HCT116 (cell line): ENCODE measurements at regions not wholly inside any gene's neighbourhood (a gene's known extent, or its start where the extent isn't known, plus 50 kb on each side); places are given as distances from the start of the nearest gene placed in this dataset.

Source experiments
- CEBPB ChIP-seq: IDR thresholded peaks from 2 replicates; pipeline ENCODE4 v1.6.1; 2012; ENCODE audit warnings: low read depth
- EZH2 ChIP-seq: fragments of 200-600 bp; sonication (generic); IDR thresholded peaks from 2 replicates; pipeline ENCODE4 v1.6.1; 2017; ENCODE audit warnings: antibody characterized with exemption, mixed run types
- JUND ChIP-seq: IDR thresholded peaks from 2 replicates; pipeline ENCODE4 v1.6.1; 2012
- POLR2A ChIP-seq: IDR thresholded peaks from 2 replicates; pipeline ENCODE4 v1.7.0; 2011; ENCODE audit warnings: borderline replicate concordance; ENCODE audit not compliant: insufficient read depth, insufficient read length; ENCODE audit errors: extremely low read depth
- POLR2AphosphoS5 ChIP-seq: IDR thresholded peaks from 2 replicates; pipeline ENCODE4 v1.6.1; 2011; ENCODE audit warnings: mild to moderate bottlenecking, low read depth, low read length, moderate library complexity
- RAD21 ChIP-seq: IDR thresholded peaks from 2 replicates; pipeline ENCODE4 v1.6.1; 2012; ENCODE audit warnings: low read depth, mild to moderate bottlenecking
- SP1 ChIP-seq: IDR thresholded peaks from 2 replicates; pipeline ENCODE4 v1.6.1; 2012; ENCODE audit warnings: low read depth
- TCF7L2 ChIP-seq: IDR thresholded peaks from 2 replicates; pipeline ENCODE4 v1.7.0; 2011; ENCODE audit warnings: borderline replicate concordance, inconsistent platforms; ENCODE audit not compliant: insufficient read depth, insufficient read length; ENCODE audit errors: extremely low read depth
- ZNF274 ChIP-seq: fragments of 200-500 bp; sonication (Bioruptor generic); IDR thresholded peaks from 2 replicates; pipeline ENCODE4 v1.6.1; 2014; ENCODE audit warnings: mild to moderate bottlenecking, low read depth, low read length, inconsistent platforms
- TF ChIP-seq, protein P1 (sequence below), 3 experiments: fragments of 200-600 bp in 1 of 3; sonication (generic) in 1 of 3; IDR thresholded peaks in 2 of 3; conservative IDR thresholded peaks in 1 of 3; 2 replicates each; pipeline ENCODE4 v1.5.1; 2012 to 2017; ENCODE audit warnings: low read depth in 2 of 3, low read length in 2 of 3, antibody characterized with exemption in 1 of 3, borderline replicate concordance in 1 of 3, control low read depth in 1 of 3, mild to moderate bottlenecking in 1 of 3, mixed read lengths in 1 of 3, mixed run types in 1 of 3, moderate library complexity in 1 of 3; ENCODE audit not compliant: insufficient read depth in 1 of 3

DNA sequence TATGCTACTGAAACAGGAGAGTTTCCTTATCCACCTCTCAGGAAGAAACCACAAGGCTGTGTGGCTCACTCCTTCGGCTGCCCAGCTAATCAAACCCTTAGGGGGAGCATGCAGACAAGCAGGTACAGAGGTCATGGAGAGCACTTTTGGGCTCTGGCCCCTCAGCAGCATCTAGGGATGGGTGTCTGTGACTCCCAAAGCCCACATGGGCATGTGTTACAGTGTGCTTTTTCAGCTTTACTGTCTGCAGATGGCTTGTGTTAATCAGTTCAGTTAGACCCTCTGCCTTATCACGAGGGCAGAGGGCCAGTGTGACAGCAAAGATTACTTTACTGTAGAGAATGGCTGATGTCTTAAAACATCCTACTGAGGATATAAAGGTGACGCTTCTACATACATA, 447.4 kb downstream of the PCDH10 start:
- TF ChIP-seq RAD21: no peak
- TF ChIP-seq SP1: no peak
- no peak for TF ChIP-seq ZNF274
- no peak for TF ChIP-seq TCF7L2
- TF ChIP-seq JUND: no peak
- TF ChIP-seq EZH2: no peak
- TF ChIP-seq POLR2A: no peak
- TF ChIP-seq, protein P1, sequence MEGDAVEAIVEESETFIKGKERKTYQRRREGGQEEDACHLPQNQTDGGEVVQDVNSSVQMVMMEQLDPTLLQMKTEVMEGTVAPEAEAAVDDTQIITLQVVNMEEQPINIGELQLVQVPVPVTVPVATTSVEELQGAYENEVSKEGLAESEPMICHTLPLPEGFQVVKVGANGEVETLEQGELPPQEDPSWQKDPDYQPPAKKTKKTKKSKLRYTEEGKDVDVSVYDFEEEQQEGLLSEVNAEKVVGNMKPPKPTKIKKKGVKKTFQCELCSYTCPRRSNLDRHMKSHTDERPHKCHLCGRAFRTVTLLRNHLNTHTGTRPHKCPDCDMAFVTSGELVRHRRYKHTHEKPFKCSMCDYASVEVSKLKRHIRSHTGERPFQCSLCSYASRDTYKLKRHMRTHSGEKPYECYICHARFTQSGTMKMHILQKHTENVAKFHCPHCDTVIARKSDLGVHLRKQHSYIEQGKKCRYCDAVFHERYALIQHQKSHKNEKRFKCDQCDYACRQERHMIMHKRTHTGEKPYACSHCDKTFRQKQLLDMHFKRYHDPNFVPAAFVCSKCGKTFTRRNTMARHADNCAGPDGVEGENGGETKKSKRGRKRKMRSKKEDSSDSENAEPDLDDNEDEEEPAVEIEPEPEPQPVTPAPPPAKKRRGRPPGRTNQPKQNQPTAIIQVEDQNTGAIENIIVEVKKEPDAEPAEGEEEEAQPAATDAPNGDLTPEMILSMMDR (IDR thresholded peaks at IDR 0.05 in 2 of 3, conservative IDR thresholded peaks at IDR 0.05 in 1 of 3; ENCODE audit: borderline replicate concordance in 1 of 3, insufficient read depth in 1 of 3, low read depth in 2 of 3, low read length in 2 of 3): no peak
- no peak for TF ChIP-seq CEBPB
- TF ChIP-seq POLR2AphosphoS5: no peak
